Ovary (tissue), 3 donors: ENCODE measurements at regions not wholly inside any gene's neighbourhood (a gene's known extent, or its start where the extent isn't known, plus 50 kb on each side); places are given as distances from the start of the nearest gene placed in this dataset.

Source experiments
- CTCF ChIP-seq, 3 donors: fragments of 450-650 bp in 2 of 3; fragments of 200-600 bp in 1 of 3; IDR thresholded peaks; one replicate each; pipeline versions ENCODE4 v1.5.1 to v1.8.0; 2016 to 2022; ENCODE audit warnings: antibody characterized with exemption in 3 of 3, mild to moderate bottlenecking in 1 of 3
- EP300 ChIP-seq: sonication (generic); formaldehyde crosslinking; IDR thresholded peaks from one replicate; pipeline ENCODE4 v1.6.1; 2017; ENCODE audit warnings: antibody characterized with exemption
- POLR2A ChIP-seq: fragments of 450-650 bp; IDR thresholded peaks from one replicate; pipeline ENCODE4 v1.6.1; 2017; ENCODE audit warnings: antibody characterized with exemption, mild to moderate bottlenecking, moderate library complexity
- donor health status: DM: no; HTN: no; CAD: no.

DNA sequence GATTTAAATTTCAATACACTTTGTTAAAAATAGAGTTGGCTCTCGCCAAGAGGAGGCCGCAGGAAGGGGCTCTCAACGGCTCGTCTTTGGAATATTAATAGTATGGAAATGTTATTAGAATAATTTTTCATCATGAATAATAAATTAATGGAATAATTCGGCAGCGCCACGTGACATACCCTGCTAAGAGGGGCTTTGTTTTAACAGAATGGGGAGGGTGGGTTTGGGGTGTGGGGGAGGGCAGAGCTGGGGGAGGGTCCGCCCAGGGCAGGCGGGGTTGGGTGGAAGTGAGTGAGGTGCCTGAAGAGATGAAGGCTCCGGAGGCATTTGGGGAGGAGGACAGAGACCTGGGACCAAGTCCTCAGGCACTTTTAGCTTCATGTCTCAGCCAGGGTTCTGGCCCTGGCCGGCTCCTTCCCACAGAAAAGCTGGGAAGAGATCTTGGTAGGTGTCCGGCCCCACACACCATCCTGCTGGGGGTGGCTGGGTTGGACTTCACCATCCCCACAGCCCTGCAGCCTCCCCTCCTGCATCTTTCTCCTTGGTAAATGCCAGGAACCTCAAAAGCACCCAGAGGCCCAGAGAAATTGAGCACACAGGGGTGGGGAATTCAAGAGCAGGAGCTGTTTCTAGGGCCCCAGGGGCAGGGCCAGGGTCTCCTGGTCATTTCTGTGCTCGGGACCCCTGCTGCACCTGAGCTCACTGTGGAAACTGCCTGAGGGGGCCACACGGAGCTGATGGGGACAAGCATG is 93.6 kb upstream of the BHLHE23 start:
- TF ChIP-seq CTCF (IDR thresholded peaks at IDR 0.05) (no peak), POLR2A (no peak), EP300 (no peak)
